HG03354 (cell line): ENCODE measurements at regions not wholly inside any gene's neighbourhood (a gene's known extent, or its start where the extent isn't known, plus 50 kb on each side); places are given as distances from the start of the nearest gene placed in this dataset.

Experiments used
- ATAC-seq: cut with Tn5 transposase; IDR thresholded peaks from one replicate; pipeline ENCODE4 v1.9.1; 2021; ENCODE audit warnings: mild to moderate bottlenecking; ENCODE audit not compliant: unreplicated experiment, poor library complexity, severe bottlenecking

DNA sequence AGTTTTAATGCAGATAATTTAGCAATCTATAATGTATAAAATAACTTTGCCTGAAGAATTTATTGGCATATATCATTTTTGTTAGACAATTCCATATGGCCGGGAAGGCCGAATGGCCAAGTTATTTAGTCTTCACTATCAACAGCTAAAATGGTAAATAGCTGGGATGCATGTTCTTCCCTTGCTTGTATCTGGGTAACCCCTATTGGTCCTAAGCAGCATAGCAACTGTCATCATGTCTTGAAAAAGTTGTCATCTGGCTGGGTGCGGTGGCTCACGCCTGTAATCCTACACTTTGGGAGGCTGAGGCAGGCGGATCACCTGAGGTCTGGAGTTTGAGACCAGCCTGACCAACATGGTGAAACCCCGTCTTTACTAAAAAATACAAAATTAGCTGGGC is 340.0 kb upstream of the DPYD start:
- no peak for ATAC-seq

DNA sequence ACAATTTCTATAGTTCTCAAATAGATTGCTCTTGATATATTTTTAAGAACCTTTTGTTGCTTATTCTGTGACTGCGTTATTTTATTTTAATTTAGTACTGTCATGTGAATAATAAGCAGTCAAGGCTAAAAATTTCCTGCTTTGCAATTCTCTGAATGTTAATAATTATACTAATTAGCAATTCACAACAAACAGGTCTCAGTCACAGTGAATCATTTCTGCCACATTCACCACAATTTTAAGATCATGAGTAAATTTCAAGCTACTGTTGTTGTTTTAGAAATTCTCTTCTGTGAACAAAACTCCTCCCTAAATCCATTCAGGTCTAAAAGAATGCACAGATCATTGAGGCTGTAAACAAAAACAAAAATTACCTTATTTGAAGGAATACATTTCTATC is 339.6 kb upstream of the DPYD start:
- no peak for ATAC-seq

DNA sequence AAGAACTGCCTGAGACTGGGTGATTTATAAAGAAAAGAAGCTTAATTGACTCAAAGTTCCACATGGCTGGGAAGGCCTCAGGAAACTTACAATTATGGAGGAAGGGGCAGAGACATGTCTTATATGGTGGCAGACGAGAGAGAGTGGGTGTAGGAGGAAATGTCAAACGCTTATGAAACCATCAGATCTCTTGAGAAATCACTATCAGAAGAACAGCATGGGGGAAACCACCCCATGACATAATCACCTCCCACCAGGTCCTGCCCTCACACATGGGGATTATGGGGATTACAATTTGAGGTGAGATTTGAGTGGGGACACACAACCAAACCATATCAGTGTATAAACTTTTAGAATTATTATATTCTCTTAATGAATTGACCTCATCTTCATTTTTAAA is 335.9 kb upstream of the DPYD start:
- no peak for ATAC-seq

DNA sequence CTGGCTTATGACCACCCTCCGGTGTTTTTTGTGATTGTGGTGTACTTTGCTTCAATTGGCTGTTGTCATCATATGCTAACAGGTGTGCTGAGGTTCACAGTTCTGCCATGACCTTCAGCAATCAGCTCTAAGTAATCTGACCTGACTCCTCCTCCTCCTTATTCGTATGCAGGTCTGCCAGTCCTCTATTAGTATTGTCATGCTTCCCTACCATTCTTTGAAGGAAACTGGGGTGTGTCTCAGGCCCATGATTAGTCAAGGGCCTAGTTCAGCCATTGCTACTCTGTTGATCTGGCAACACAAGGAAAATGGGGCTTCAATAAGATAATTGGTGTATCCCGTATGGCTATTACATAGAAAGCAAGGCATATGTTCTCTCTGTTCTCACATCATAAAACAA is 332.3 kb upstream of the DPYD start:
- ATAC-seq = no peak

DNA sequence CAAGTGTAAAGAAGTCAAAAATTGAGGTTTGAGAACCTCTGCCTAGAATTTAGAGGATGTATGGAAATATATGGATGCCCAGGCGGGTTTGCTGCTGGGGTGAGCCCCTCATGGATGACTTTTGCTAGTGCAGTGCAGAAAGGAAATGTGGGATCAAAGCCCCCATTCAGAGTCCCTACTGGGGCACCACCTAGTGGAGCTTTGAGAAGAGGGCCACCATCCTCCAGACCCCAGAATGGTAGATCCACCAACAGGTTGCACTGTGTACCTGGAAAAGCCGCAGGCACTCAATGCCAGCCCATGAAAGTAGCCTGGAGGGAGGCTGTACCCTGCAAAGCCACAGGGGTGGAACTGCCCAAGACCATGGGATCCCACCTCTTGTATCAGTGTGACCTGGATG is 330.7 kb upstream of the DPYD start:
- ATAC-seq = no peak

- ATAC-seq = no peak
Measured at GRCh38 chr1:98232678-98233077, 311.8 kb upstream of the DPYD start.

DNA sequence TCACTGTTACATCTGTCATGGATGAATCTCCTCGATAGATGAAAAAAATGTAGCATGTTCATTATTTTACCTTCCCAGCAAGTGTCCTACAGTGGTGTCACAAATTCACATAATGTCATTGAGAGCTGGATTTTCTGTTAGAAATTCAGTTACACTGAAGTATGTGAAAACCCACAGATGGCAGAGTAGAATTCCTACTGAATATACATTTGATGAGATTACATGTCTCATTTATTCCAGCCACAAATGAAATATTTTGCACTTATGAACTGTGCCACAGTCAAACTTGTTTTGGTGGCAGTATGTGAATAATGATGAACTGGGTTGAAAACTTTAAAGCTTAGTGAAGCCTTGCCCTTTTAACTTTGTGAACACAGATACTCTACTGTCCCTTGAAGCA is 301.9 kb upstream of the DPYD start:
- no peak for ATAC-seq

- no peak for ATAC-seq
Measured at GRCh38 chr1:98221923-98222322, 301.1 kb upstream of the DPYD start.

- ATAC-seq = no peak
Measured at GRCh38 chr1:98217601-98218000, 296.8 kb upstream of the DPYD start.

DNA sequence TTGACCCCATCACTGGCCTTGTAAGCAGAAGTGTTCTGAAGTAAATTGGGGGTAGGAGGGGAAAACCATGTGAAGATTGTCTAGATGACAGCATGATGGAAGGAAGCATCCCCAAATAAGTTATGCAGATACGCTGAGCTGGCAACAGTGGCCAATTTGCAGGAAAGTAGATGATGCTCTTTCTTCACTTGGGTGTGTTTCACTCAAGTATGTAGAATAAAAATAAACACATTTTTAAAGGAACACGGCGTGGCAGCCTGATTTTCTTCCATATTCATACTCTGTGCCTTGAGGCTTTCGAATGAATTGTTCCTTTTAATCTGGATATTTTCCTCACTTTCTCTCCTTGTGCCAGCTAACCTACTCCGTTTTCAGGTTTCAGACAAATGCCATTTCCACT is 295.5 kb upstream of the DPYD start:
- no peak for ATAC-seq

GRCh38 chr1:98211271-98211845 is 290.5 kb upstream of the DPYD start:
- ATAC-seq = no peak

DNA sequence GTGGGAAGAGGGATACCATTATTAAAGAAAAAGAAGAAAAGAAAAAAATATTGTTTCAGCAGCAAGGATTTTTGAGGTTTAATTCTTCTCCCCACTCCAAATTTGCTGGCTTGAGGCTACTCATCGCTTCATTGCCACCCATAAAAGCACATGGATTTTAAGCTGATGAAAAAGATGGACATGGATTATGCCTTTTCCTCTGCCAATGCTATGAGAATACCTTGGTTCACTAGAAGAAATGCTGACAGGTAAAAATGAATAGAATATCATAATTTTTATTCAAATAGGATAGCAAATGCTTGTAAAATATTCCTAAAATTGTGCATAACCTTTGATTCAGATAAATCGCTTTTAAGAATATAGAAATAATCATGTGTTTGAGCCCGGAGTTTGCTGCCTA is 289.7 kb upstream of the DPYD start:
- ATAC-seq = no peak

DNA sequence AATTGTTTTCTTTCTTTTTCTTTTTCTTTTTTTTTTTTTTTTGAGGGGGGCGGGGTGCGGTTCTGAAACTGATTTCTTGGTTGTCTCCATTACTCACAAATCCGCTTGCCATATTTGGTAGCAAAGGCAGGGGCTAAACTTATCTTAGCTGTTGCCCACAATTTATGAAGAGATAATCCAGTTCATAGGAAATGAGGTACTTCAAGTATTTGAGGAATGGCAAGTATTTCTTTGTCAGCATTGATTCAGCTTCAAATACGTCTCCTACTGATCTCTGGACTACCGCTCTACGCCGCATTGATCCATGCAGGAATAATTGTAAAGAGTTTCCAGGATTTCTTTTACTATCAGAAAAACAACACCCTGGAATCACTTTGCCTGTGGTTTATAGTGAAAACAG is 289.2 kb upstream of the DPYD start:
- no peak for ATAC-seq

GRCh38 chr1:98205291-98206017 is 284.6 kb upstream of the DPYD start:
- ATAC-seq = no peak

- no peak for ATAC-seq
Measured at GRCh38 chr1:98203466-98203865, 282.6 kb upstream of the DPYD start.

- no peak for ATAC-seq
Measured at GRCh38 chr1:98201666-98202081, 280.8 kb upstream of the DPYD start.

DNA sequence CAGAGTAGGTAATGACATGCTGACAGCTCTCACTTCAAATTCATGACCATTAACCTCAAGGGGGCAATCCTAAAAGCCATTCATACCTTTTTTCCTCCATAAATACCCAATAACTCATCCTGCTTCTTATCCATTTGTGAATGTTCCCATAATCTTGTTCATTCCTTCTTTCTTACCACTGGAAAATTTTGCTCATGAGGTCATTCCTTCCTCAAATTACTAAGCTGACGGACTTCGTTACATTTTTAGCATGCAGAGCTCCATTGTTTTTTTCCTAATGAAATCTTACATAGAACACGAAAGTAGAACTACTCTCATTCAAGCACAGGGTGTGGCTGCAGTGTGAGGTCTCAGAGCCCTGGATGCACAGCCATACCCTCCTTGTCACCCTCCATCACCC is 276.5 kb upstream of the DPYD start:
- ATAC-seq = no peak

DNA sequence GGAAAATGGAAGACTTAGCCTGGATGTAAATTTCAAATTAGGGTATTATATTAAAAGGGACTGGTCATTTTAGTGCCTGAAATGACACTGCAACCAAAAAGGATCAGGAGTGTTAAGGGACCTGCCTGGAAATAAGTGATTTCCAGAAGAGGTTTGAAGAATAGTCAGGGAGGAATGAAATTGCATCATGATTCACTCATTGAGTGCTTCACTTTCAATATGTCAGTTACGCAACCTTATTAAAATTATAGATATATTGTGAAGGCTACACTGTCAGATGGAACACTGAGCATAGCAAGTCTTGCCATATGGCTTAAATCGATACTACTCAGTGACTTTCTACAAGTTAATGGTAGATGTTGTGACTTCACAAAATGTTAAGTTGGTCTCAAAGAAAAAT is 275.2 kb upstream of the DPYD start:
- no peak for ATAC-seq

- ATAC-seq = no peak
Measured at GRCh38 chr1:98188774-98189173, 267.9 kb upstream of the DPYD start.

- ATAC-seq = no peak
Measured at GRCh38 chr1:98184856-98185255, 264.0 kb upstream of the DPYD start.

GRCh38 chr1:98181036-98181764 is 260.4 kb upstream of the DPYD start:
- peak; percentile 45 for ATAC-seq
